HG03139 (cell line): ENCODE measurements at regions not wholly inside any gene's neighbourhood (a gene's known extent, or its start where the extent isn't known, plus 50 kb on each side); places are given as distances from the start of the nearest gene placed in this dataset.
"Not testable (repeated sequence)": the region's sequence is repeated elsewhere in the genome, so short reads cannot be mapped to it uniquely, and the experiment has no call there.

Source experiments
- ATAC-seq: cut with Tn5 transposase; IDR thresholded peaks from one replicate; pipeline ENCODE4 v1.9.1; 2021; ENCODE audit not compliant: unreplicated experiment

DNA sequence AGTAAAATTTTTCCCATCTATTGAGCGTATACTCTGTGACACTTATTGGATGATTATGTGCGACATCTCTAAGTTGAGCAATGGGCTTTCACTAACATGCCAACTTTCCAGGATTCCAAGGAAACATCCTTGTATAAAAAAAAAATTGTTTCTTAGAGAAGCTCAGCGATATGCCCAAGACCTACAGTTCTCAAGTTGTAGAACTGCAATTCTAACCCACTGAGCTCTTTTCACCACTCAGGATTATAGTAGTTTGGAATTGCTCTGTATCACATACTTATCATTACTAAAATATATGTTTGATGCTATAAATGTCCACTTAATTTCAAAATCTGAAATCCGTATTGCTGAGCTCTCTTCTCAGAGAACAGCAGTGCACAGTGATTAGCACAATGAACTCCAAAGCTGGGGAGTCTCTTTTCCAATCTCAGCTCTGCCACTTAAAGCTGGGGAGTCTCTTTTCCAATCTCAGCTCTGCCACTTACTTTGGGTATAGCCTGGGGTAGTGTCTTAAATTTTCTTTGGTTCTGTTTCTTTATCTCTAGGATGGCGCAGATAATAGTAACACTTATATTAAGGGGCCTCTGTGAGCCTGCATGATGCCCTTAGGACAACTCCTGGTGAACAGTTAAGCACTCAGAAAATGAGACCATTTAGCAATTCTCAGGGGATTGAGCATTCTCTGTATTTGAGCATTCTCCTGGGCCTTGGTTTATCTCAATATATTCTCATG is 1722.2 kb upstream of the AGA start:
- ATAC-seq, result no peak

GRCh38 chr4:179165000-179165738 is 1722.9 kb upstream of the AGA start:
- ATAC-seq, result no peak

- ATAC-seq, result no peak
These were observed 1723.6 kb upstream of the AGA start for GRCh38 chr4:179165862-179166261.

DNA sequence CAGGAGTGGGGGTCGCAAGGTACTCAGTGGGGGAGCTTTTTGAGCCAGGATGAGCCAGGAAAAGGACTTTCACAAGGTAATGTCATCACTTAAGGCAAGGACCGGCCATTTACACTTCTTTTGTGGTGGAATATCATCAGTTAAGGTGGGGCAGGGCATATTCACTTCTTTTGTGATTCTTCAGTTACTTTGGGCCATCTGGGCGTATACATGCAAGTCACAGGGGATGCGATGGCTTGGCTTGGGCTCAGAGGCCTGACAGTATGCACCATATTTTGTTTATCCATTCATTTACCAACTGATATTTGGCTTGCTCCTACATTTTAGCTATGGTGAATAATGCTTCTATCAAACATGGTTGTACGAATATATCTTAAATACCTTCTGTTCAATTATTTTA is 1728.1 kb upstream of the AGA start:
- ATAC-seq, result not testable (repeated sequence)

DNA sequence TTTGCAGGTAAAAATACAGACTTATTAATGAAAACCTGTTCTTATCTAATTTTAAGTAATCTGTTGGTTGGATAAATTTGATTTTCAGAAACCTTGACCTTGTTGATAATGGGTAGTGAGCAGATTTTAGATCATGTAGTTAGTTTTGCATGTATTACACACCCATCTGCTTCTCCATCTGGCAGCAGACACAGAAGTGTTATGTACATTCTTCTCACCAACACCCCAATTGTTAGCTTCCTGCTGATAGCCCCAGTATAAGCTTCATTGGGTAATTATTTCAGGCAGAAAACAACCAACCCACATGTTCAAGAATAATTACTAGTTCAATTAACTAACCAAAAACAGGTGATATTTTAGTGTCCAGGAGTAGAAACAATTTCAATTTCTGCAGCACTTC is 1740.5 kb upstream of the AGA start:
- ATAC-seq, result no peak

- no peak for ATAC-seq
These were observed 1753.7 kb upstream of the AGA start for GRCh38 chr4:179195887-179196286.

GRCh38 chr4:179196511-179196910 is 1754.3 kb upstream of the AGA start:
- no peak for ATAC-seq

DNA sequence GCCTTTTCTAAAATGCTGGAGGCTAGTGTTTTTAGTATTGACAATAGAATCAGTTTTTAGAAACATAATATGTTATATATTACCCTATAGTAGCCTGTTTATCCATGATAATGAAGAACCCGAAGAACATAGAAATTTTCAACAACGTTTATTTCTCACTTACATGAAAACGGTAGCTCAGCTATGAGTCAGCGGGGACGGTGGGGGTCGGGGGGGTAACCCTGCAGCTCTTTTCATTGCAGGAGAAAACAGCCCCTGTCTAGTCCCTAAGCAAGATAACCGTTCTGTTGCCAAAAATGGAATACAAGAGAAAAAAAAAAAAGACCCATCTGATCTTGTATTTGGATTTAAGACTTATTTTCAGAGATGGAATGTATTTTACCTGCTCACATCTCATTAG is 1758.4 kb upstream of the AGA start:
- ATAC-seq, result no peak

- ATAC-seq, result no peak
These were observed 1783.4 kb upstream of the AGA start for GRCh38 chr4:179225594-179225993.

DNA sequence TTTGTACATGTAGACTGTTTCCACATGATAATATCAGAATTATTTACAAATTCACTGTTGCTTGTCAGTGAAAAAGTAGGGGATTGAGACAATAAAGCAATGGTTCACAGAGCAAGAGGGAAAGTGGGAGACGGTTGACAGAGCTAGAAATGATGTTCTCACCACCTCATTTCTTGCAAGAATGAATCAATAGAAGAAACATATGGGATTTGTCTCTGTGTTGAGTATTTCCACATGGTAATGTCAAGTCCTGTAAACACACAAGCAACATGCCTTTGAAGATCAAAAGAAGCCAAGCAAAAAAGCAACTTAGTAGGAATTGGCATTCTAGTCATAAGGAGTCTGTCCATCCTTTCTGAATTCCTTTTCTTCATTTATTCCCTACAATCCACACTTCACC is 1806.6 kb upstream of the AGA start:
- no peak for ATAC-seq

GRCh38 chr4:179268791-179269190 is 1826.6 kb upstream of the AGA start:
- no peak for ATAC-seq

- no peak for ATAC-seq
These were observed 1830.0 kb upstream of the AGA start for GRCh38 chr4:179272282-179272681.

GRCh38 chr4:179278647-179279046 is 1836.4 kb upstream of the AGA start:
- no peak for ATAC-seq

- ATAC-seq, result no peak
These were observed 1843.5 kb upstream of the AGA start for GRCh38 chr4:179285696-179286095.

- no peak for ATAC-seq
These were observed 1849.4 kb upstream of the AGA start for GRCh38 chr4:179291657-179292056.

DNA sequence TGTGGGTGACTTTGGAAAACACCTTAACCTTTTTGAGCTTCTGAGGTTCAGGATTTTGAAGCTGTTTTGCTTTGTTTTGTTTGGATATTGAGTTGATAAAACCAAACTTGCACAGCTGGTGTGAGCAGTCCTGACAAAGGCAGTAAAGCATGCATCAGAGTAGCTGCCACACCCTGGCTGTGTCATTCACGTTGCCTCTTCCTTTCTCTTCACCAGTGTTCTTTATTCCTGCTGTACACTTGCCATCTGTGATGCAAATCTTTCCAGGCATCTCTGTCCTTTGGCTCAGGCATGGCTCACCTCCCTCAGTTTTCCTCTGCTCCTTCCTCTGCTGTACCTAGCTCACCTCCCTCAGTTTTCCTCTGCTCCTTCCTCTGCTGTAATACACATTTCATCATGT is 1850.2 kb upstream of the AGA start:
- ATAC-seq, result no peak

DNA sequence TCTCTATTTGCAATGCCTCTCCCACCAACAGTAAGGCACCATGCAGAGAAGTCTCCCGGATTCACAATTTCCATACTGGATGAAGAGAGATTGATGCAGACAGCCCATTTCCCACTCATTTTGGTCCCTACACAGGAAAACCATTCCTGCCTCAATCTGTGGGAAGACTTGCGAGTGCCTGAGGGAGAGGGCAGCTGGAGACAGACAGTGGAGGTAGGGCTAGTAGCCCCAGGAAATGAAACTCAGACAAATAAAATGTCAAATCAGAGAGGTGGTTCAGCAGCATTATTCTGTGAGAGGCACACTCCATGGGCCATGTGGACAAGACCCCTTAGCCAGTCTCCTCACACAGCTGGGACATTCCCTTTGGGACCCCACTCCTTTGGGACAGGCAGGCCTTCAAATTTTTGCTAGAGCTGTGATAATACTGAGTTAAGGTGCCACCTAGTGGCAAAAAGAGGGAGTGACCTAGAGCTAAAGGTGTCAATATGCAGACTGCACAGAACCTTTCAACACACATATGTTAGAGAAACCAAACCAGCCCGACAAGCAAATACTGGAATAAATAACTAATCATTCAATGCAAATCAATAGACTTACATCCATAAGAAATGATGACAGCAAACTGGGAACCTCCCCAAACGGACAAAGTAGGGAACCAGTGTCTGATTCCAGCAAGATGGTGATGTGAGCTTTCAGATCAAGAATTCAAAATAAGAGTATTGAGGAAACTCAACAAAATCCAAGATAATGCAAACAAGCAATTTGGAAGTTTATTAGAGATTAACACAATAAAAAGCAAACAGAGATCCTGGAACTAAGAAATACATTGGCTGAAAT is 1865.3 kb upstream of the AGA start:
- ATAC-seq, result peak; percentile 91

DNA sequence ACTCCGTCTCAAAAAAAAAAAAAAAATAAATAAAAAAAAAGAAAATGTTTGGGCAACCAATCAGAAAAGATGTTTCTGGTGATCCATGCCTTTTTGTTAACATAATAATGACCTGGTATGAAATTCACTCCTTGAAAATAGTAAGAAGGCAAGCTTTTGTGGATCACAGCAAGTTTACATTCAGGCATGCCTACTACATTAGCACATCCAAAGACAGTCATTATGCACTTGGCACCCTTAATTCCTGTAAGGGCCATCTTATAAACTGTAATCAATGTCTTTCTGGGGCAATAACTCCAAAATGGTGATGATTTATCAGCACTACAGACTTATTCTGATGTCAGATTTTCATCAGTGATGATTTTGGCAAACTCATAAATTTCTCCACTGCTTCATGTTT is 1871.6 kb upstream of the AGA start:
- no peak for ATAC-seq

DNA sequence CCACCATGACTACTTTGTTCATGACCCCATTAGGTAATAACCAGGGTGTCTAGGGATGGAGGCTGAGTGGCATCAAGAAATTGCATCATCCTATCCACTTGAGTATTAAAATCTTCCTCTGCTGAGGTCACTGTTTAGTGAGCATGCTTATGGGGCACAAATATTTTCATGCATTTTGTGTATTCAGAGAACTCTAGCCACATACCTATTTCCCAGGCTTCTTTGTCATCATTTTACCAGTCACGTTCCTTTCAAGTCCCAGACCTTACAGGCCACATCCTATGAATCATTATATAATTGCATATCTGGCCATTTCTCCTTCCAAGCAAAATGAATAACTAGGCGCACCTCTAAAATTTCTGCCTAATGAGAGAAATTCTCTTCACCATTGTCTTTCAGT is 1882.9 kb upstream of the AGA start:
- no peak for ATAC-seq

- no peak for ATAC-seq
These were observed 1886.4 kb upstream of the AGA start for GRCh38 chr4:179328627-179329026.

GRCh38 chr4:179331362-179331761 is 1889.1 kb upstream of the AGA start:
- ATAC-seq, result no peak

GRCh38 chr4:179344861-179345260 is 1902.6 kb upstream of the AGA start:
- ATAC-seq, result no peak
